Esophagus muscularis mucosa (tissue), 4 donors: ENCODE measurements at regions not wholly inside any gene's neighbourhood (a gene's known extent, or its start where the extent isn't known, plus 50 kb on each side); places are given as distances from the start of the nearest gene placed in this dataset.

Source experiments
- DNase-seq: peaks from one replicate; pipeline ENCODE4 v3.0.0-alpha.2; 2017; ENCODE audit errors: extremely low spot score
- H3K27ac ChIP-seq, 4 donors: fragments of 200-600 bp; sonication (generic); replicated peaks in 1 of 4; 1 replicate in 3 of 4; 2 replicates in 1 of 4; pipeline ENCODE4 v1.5.1; 2016 to 2019; ENCODE audit warnings: mild to moderate bottlenecking in 1 of 4
- H3K27me3 ChIP-seq, 4 donors: fragments of 200-600 bp; sonication (generic); one replicate each; pipeline versions ENCODE4 v1.5.1 to v1.6.0; 2016 to 2019
- H3K36me3 ChIP-seq, 4 donors: fragments of 200-600 bp; sonication (generic); one replicate each; pipeline ENCODE4 v1.5.1; 2016 to 2019
- H3K4me1 ChIP-seq, 4 donors: fragments of 200-600 bp; sonication (generic); one replicate each; pipeline ENCODE4 v1.5.1; 2016 to 2019
- H3K4me3 ChIP-seq, 4 donors: fragments of 200-600 bp; sonication (generic); 1 replicate in 2 of 4; 2 replicates in 2 of 4; pipeline ENCODE4 v1.5.1; 2016 to 2019; ENCODE audit warnings: mild to moderate bottlenecking in 4 of 4, moderate library complexity in 1 of 4
- H3K9me3 ChIP-seq, 4 donors: fragments of 200-600 bp; sonication (generic); 1 replicate in 3 of 4; 2 replicates in 1 of 4; pipeline ENCODE4 v1.5.1; 2016 to 2019
- EP300 ChIP-seq: sonication (generic); formaldehyde crosslinking; IDR thresholded peaks from one replicate; pipeline ENCODE4 v1.6.1; 2017; ENCODE audit warnings: antibody characterized with exemption
- POLR2A ChIP-seq: fragments of 450-650 bp; IDR thresholded peaks from one replicate; pipeline ENCODE4 v1.6.1; 2017; ENCODE audit warnings: antibody characterized with exemption, moderate library complexity, mild to moderate bottlenecking, low read depth
- POLR2AphosphoS5 ChIP-seq, 2 donors: sonication (generic); formaldehyde crosslinking; IDR thresholded peaks; one replicate each; pipeline ENCODE4 v1.6.1; 2017; ENCODE audit warnings: antibody characterized with exemption in 2 of 2
- WGBS: methylation state at CpG from one replicate; pipeline ENCODE4 v1.1.5; 2018; 5-methylcytosine and 5-hydroxymethylcytosine counted together
- intact Hi-C: fragments of 100-400 bp; cut with DNase I; formaldehyde crosslinking; loops from one replicate; pipeline ENCODE4 v1.15.1; 2023
- TF ChIP-seq, protein P1 (sequence below), 3 experiments: fragments of 200-600 bp in 2 of 3; fragments of 450-650 bp in 1 of 3; sonication (generic) in 2 of 3; IDR thresholded peaks; one replicate each; pipeline ENCODE4 v1.5.1; 2017 to 2019; ENCODE audit warnings: antibody characterized with exemption in 3 of 3, mild to moderate bottlenecking in 2 of 3, moderate library complexity in 1 of 3

DNA sequence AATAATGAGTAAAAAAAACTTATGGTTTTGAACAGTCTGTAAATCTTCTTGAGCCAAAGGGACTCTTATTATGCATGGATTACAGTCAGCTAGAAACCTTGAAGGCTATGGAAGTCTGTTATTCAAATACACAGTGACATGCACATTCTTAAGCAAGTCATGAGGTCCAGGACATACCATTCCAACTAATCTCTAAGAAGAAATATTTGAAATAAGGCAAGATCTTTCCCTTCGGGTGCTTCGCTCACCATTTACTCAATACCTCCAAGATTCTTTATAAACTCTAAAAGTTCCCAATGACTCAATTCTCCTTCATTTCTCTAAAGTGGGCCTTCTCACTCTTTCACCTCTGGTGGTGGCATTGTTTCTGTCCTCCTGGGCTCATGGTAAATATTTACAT lies 811.0 kb downstream of the NR2F1-AS1 start:
- no peaks in the 10 kb centered on the region for H3K27me3 ChIP-seq
- H3K4me1 ChIP-seq: no peaks in the 10 kb centered on the region
- no peak overlapping the region for H3K4me3 ChIP-seq
- no peaks in the 10 kb centered on the region for H3K36me3 ChIP-seq
- no peak overlapping the region for H3K27ac ChIP-seq
- WGBS: 98% methylated on average over 2 of the region's 2 CpGs
- no peak for DNase-seq
- no peak for TF ChIP-seq EP300
- TF ChIP-seq, protein P1, sequence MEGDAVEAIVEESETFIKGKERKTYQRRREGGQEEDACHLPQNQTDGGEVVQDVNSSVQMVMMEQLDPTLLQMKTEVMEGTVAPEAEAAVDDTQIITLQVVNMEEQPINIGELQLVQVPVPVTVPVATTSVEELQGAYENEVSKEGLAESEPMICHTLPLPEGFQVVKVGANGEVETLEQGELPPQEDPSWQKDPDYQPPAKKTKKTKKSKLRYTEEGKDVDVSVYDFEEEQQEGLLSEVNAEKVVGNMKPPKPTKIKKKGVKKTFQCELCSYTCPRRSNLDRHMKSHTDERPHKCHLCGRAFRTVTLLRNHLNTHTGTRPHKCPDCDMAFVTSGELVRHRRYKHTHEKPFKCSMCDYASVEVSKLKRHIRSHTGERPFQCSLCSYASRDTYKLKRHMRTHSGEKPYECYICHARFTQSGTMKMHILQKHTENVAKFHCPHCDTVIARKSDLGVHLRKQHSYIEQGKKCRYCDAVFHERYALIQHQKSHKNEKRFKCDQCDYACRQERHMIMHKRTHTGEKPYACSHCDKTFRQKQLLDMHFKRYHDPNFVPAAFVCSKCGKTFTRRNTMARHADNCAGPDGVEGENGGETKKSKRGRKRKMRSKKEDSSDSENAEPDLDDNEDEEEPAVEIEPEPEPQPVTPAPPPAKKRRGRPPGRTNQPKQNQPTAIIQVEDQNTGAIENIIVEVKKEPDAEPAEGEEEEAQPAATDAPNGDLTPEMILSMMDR (IDR thresholded peaks at IDR 0.05): no peak
- TF ChIP-seq POLR2AphosphoS5 (IDR thresholded peaks at IDR 0.05): no peak
- no peak for TF ChIP-seq POLR2A
- intact Hi-C loops: no loop called here
- H3K9me3 ChIP-seq: no peaks in the 10 kb centered on the region

DNA sequence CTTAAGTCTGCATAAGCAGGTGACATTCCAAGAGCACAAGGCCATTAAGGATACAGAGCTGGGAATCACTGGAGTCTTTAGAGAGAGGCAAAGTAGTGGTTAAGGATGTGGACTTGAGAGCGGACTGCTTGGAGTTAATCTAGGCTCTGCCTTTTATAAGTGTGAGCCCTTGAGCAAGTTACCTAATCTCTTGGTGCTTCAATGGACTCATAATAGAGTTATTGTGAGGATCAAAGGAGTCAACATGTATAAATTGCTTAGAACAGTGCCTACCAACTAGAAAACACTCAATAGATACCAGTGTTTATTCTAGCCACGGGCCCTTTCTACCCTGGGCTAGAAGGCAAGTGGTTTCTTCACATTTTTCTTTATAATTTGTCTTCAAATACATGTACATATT lies 819.4 kb downstream of the NR2F1-AS1 start:
- H3K36me3 ChIP-seq: no peaks in the 10 kb centered on the region
- 80% methylated on average over 2 of the region's 2 CpGs for WGBS
- no peak overlapping the region for H3K27ac ChIP-seq
- no peaks in the 10 kb centered on the region for H3K9me3 ChIP-seq
- intact Hi-C loops: no loop called here
- TF ChIP-seq EP300: no peak
- no peak for TF ChIP-seq POLR2A
- TF ChIP-seq, protein P1 (IDR thresholded peaks at IDR 0.05): no peak
- no peak for TF ChIP-seq POLR2AphosphoS5 (IDR thresholded peaks at IDR 0.05)
- H3K4me1 ChIP-seq: no peaks in the 10 kb centered on the region
- no peak overlapping the region for H3K4me3 ChIP-seq
- H3K27me3 ChIP-seq: no peaks in the 10 kb centered on the region
- no peak for DNase-seq

DNA sequence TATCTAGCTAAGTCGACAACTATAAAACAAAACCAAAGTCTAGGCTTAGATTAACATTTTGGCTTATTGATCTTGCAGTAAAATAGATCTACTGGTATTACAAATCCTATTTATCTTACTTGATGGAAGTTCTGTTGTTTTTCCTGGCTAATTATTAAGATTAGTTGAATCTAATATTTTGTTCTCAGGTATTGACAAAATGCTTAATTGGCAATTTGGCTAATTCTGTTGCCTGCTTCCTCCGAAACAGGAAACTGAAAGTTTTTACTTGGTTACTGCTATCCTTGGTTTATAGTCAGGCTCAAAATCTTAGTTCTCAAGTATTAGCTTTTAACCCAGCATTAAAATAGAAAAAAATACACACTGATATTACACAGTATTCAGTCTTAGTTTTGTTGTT lies 820.5 kb downstream of the NR2F1-AS1 start:
- H3K9me3 ChIP-seq: no peaks in the 10 kb centered on the region
- no peak overlapping the region for H3K4me3 ChIP-seq
- H3K27me3 ChIP-seq: no peaks in the 10 kb centered on the region
- DNase-seq: no peak
- H3K27ac ChIP-seq: no peak overlapping the region
- no peaks in the 10 kb centered on the region for H3K36me3 ChIP-seq
- 90% methylated on average over 2 of the region's 2 CpGs for WGBS
- intact Hi-C loops: no loop called here
- TF ChIP-seq EP300 (no peak), POLR2AphosphoS5 (IDR thresholded peaks at IDR 0.05) (no peak), POLR2A (no peak)
- TF ChIP-seq, protein P1 (IDR thresholded peaks at IDR 0.05): no peak
- H3K4me1 ChIP-seq: no peaks in the 10 kb centered on the region

DNA sequence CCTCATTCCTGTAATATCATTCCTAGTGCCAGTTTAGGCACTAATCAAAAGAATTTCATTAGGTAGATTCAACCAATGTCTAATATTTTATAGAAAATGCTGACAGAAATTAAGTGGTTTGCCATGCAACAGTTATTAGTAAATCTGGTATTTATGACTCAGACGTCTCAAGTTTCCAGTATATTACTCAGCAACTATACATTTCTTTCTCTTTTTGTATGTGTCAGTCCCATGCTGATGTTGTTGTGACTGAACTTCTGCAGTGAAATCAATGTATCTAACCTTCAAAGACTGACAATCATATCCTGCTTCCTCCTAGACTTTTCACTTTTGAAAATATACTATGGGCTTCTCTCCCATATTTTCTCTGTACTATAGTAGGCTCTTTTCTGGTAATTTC lies 822.5 kb downstream of the NR2F1-AS1 start:
- TF ChIP-seq EP300: no peak
- TF ChIP-seq, protein P1 (IDR thresholded peaks at IDR 0.05): no peak
- no peak for TF ChIP-seq POLR2A
- no peak for TF ChIP-seq POLR2AphosphoS5 (IDR thresholded peaks at IDR 0.05)
- Histone ChIP-seq H3K9me3 (no peaks in the 10 kb centered on the region), H3K4me1 (no peaks in the 10 kb centered on the region), H3K36me3 (no peaks in the 10 kb centered on the region), H3K4me3 (no peak overlapping the region), H3K27me3 (no peaks in the 10 kb centered on the region), H3K27ac (no peak overlapping the region)
- intact Hi-C loops: no loop called here
- WGBS: 78% methylated on average over 1 of the region's 1 CpG
- DNase-seq: no peak

DNA sequence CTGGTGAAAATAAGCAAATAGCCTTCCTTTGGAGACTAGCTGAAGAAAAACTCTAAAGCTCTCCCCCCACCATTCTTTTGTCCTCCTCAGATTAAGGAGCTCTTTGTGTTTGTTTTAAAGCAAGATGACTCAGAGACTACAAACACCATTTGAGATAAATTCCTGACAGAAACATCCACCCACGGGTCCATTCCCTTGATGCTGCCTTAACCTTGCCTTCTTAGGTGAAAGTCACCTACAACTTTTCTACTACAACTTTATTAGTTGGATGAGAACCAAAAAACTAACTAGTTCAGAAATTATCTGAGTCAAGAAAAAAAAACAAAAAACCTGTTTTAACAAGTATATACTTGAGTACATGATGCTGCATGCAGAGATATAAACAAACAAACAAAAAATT lies 831.1 kb downstream of the NR2F1-AS1 start:
- Histone ChIP-seq H3K4me3 (no peak overlapping the region), H3K36me3 (no peaks in the 10 kb centered on the region), H3K9me3 (no peaks in the 10 kb centered on the region), H3K27ac (no peak overlapping the region), H3K4me1 (no peaks in the 10 kb centered on the region), H3K27me3 (no peaks in the 10 kb centered on the region)
- DNase-seq: no peak
- TF ChIP-seq POLR2AphosphoS5 (IDR thresholded peaks at IDR 0.05): no peak
- TF ChIP-seq POLR2A: no peak
- no peak for TF ChIP-seq EP300
- TF ChIP-seq, protein P1 (IDR thresholded peaks at IDR 0.05): no peak
- 32% methylated on average over 1 of the region's 1 CpG for WGBS
- intact Hi-C loops: no loop called here
